PC-9 (cell line): ENCODE measurements at regions not wholly inside any gene's neighbourhood (a gene's known extent, or its start where the extent isn't known, plus 50 kb on each side); places are given as distances from the start of the nearest gene placed in this dataset.

ENCODE experiments used
- BruUV-seq: library from RNA; stranded (reverse); fragments of 400-500 nt; replicated peaks from 2 replicates; lab custom pipeline; 2021; lab: Mats Ljungman, UMichigan
- CTCF ChIA-PET: fragments of 300-600 bp; sonication (Branson Sonifier 250); formaldehyde crosslinking; loops from one replicate; lab custom pipeline; 2022; ENCODE audit warnings: antibody characterized with exemption; lab: Charles Lee
- POLR2A ChIA-PET: fragments of 300-600 bp; sonication (Branson Sonifier 250); formaldehyde crosslinking; loops from one replicate; lab custom pipeline; 2022; ENCODE audit warnings: antibody characterized with exemption; ENCODE audit not compliant: unreplicated experiment; lab: Charles Lee
- DNase-seq, 2 experiments: peaks; one replicate each; pipeline versions ENCODE4 v3.0.0 to v3.0.0-alpha.2; 2015 to 2022; ENCODE audit warnings: mixed read lengths in 1 of 2
- H2AFZ ChIP-seq: fragments of 200-600 bp; sonication (generic); 2 replicates; pipeline ENCODE4 v1.8.1; 2017; ENCODE audit warnings: antibody characterized with exemption
- H3F3A ChIP-seq: fragments of 200-600 bp; sonication (generic); 2 replicates; pipeline ENCODE4 v1.8.1; 2017; ENCODE audit warnings: antibody characterized with exemption, mild to moderate bottlenecking, low read depth; ENCODE audit not compliant: insufficient read depth
- H3K27ac ChIP-seq: fragments of 200-600 bp; sonication (generic); 2 replicates; pipeline ENCODE4 v1.6.1; 2016; ENCODE audit warnings: mixed run types
- H3K27me3 ChIP-seq: fragments of 200-600 bp; sonication (generic); 2 replicates; pipeline ENCODE4 v1.6.1; 2016; ENCODE audit warnings: low read depth, mixed run types; ENCODE audit not compliant: insufficient read depth
- H3K36me3 ChIP-seq: fragments of 200-600 bp; sonication (generic); 2 replicates; pipeline ENCODE4 v1.6.1; 2016; ENCODE audit warnings: low read depth, mixed run types
- H3K4me1 ChIP-seq: fragments of 200-600 bp; sonication (generic); replicated peaks from 2 replicates; pipeline ENCODE4 v1.6.1; 2016; ENCODE audit warnings: mixed run types; ENCODE audit not compliant: insufficient read depth
- H3K4me2 ChIP-seq: fragments of 200-600 bp; sonication (generic); 2 replicates; pipeline ENCODE4 v1.6.1; 2017; ENCODE audit warnings: mixed run types
- H3K4me3 ChIP-seq: fragments of 200-600 bp; sonication (generic); 2 replicates; pipeline ENCODE4 v1.6.1; 2016; ENCODE audit warnings: mixed run types
- H3K79me2 ChIP-seq: fragments of 200-600 bp; sonication (generic); 2 replicates; pipeline ENCODE4 v1.6.1; 2017; ENCODE audit warnings: low read depth, mixed run types
- H3K9me2 ChIP-seq: fragments of 200-600 bp; sonication (generic); 2 replicates; pipeline ENCODE4 v1.8.1; 2017; ENCODE audit warnings: mild to moderate bottlenecking; ENCODE audit not compliant: insufficient read depth
- H3K9me3 ChIP-seq: fragments of 200-600 bp; sonication (generic); 2 replicates; pipeline ENCODE4 v1.8.1; 2016; ENCODE audit warnings: low read depth; ENCODE audit not compliant: insufficient read depth
- H4K20me1 ChIP-seq: fragments of 200-600 bp; sonication (generic); 2 replicates; pipeline ENCODE4 v1.8.1; 2017; ENCODE audit not compliant: insufficient read depth
- CTCF ChIP-seq: fragments of 200-600 bp; sonication (generic); conservative IDR thresholded peaks from 2 replicates; pipeline ENCODE4 v1.6.1; 2017; ENCODE audit warnings: mixed run types, antibody characterized with exemption, mild to moderate bottlenecking, moderate library complexity
- EZH2 ChIP-seq: fragments of 200-600 bp; sonication (generic); IDR thresholded peaks from 2 replicates; pipeline ENCODE4 v1.8.0; 2017; ENCODE audit warnings: antibody characterized with exemption, low read depth
- intact Hi-C: fragments of 100-400 bp; cut with micrococcal nuclease; formaldehyde crosslinking; loops from one replicate; pipeline ENCODE4 v1.10.0; 2022; ENCODE audit not compliant: unreplicated experiment

GRCh38 chr6:74964871-74965441, 240.9 kb downstream of the COL12A1 start:
- no peak overlapping the region for H3K27ac ChIP-seq
- H3F3A ChIP-seq = no peaks in the 10 kb centered on the region
- H3K4me2 ChIP-seq = no peak overlapping the region
- no peaks in the 10 kb centered on the region for H3K27me3 ChIP-seq
- ChIA-PET CTCF (interaction anchor here (0.6 kb wide), 1 partner anchor 214 kb away, joined by 3 read pairs; no protein-coding TSS in a partner anchor), POLR2A (no interaction called here)
- DNase-seq = no peak
- H3K79me2 ChIP-seq = no peaks in the 10 kb centered on the region
- H3K4me1 ChIP-seq = no peaks in the 10 kb centered on the region
- H4K20me1 ChIP-seq = no peaks in the 10 kb centered on the region
- TF ChIP-seq CTCF (no peak), EZH2 (no peak)
- BruUV-seq = no TSS peak
- no peak overlapping the region for H3K4me3 ChIP-seq
- H3K9me2 ChIP-seq = peaks cover 4% of the 10 kb centered on the region; the same call in 1 of the 2 replicates
- H3K36me3 ChIP-seq = no peaks in the 10 kb centered on the region
- no peaks in the 10 kb centered on the region for H3K9me3 ChIP-seq
- intact Hi-C loops = no loop called here
- no peak overlapping the region for H2AFZ ChIP-seq

GRCh38 chr6:74956559-74957428, 249.1 kb downstream of the COL12A1 start:
- no peaks in the 10 kb centered on the region; the same call in 1 of the 2 replicates for H3K9me3 ChIP-seq
- no peaks in the 10 kb centered on the region for H3F3A ChIP-seq
- ChIA-PET POLR2A (no interaction called here), CTCF (interaction anchor here (0.6 kb wide), 1 partner anchor 268 kb away, joined by 3 read pairs; no protein-coding TSS in a partner anchor)
- peaks cover 4% of the 10 kb centered on the region; the same call in 1 of the 2 replicates for H3K9me2 ChIP-seq
- no peak overlapping the region for H2AFZ ChIP-seq
- no peaks in the 10 kb centered on the region for H3K79me2 ChIP-seq
- no peak overlapping the region for H3K27ac ChIP-seq
- no peak overlapping the region for H3K4me3 ChIP-seq
- no peaks in the 10 kb centered on the region for H4K20me1 ChIP-seq
- BruUV-seq = no TSS peak
- no peaks in the 10 kb centered on the region for H3K27me3 ChIP-seq
- no peak for DNase-seq
- TF ChIP-seq CTCF (no peak), EZH2 (no peak)
- H3K4me1 ChIP-seq = no peaks in the 10 kb centered on the region
- no peaks in the 10 kb centered on the region for H3K36me3 ChIP-seq
- no peak overlapping the region for H3K4me2 ChIP-seq
- intact Hi-C loops = no loop called here

- H3K4me1 ChIP-seq = no peaks in the 10 kb centered on the region
- no peaks in the 10 kb centered on the region for H3K79me2 ChIP-seq
- no peaks in the 10 kb centered on the region for H3K27me3 ChIP-seq
- H3K9me3 ChIP-seq = no peaks in the 10 kb centered on the region; the same call in 1 of the 2 replicates
- H3K36me3 ChIP-seq = no peaks in the 10 kb centered on the region
- H3K9me2 ChIP-seq = no peaks in the 10 kb centered on the region
- H3F3A ChIP-seq = no peaks in the 10 kb centered on the region
- TF ChIP-seq CTCF (no peak), EZH2 (no peak)
- ChIA-PET CTCF (interaction anchor here (0.5 kb wide), 1 partner anchor 95 kb away, joined by 3 read pairs; no protein-coding TSS in a partner anchor), POLR2A (no interaction called here)
- H3K4me3 ChIP-seq = no peak overlapping the region
- H4K20me1 ChIP-seq = no peaks in the 10 kb centered on the region
- no peak overlapping the region for H3K4me2 ChIP-seq
- no peak overlapping the region for H3K27ac ChIP-seq
- no peak for DNase-seq
- intact Hi-C loops = no loop called here
- H2AFZ ChIP-seq = no peak overlapping the region
- BruUV-seq = no TSS peak
Measured at GRCh38 chr6:74953708-74954107, 252.1 kb downstream of the COL12A1 start.
